ENCODE measurements at regions not wholly inside any gene's neighbourhood (a gene's known extent, or its start where the extent isn't known, plus 50 kb on each side); places are given as distances from the start of the nearest gene placed in this dataset.

- DNase-seq: no peak
Measured at GRCh38 chr2:78035804-78036203, 513.6 kb upstream of the LRRTM4 start.

- no peak for DNase-seq
Measured at GRCh38 chr2:78051480-78051879, 529.3 kb upstream of the LRRTM4 start.

- DNase-seq: no peak
Measured at GRCh38 chr2:78056976-78057375, 534.8 kb upstream of the LRRTM4 start.

GRCh38 chr2:78061301-78061700 lies 539.1 kb upstream of the LRRTM4 start:
- DNase-seq: no peak

GRCh38 chr2:78061732-78062131 lies 539.6 kb upstream of the LRRTM4 start:
- DNase-seq: no peak

- DNase-seq: no peak
Measured at GRCh38 chr2:78063246-78064020, 541.3 kb upstream of the LRRTM4 start.

- DNase-seq: no peak
Measured at GRCh38 chr2:78065366-78065765, 543.2 kb upstream of the LRRTM4 start.

- DNase-seq: peak; percentile 79
Measured at GRCh38 chr2:78068808-78069207, 546.6 kb upstream of the LRRTM4 start.

- DNase-seq: no peak
Measured at GRCh38 chr2:78070693-78071092, 548.5 kb upstream of the LRRTM4 start.

- peak; percentile 45 for DNase-seq
Measured at GRCh38 chr2:78077633-78078032, 555.5 kb upstream of the LRRTM4 start.

- DNase-seq: no peak
Measured at GRCh38 chr2:78082555-78082954, 560.4 kb upstream of the LRRTM4 start.

GRCh38 chr2:78093436-78093835 lies 571.3 kb upstream of the LRRTM4 start:
- no peak for DNase-seq

- DNase-seq: no peak
Measured at GRCh38 chr2:78109272-78109671, 587.1 kb upstream of the LRRTM4 start.

GRCh38 chr2:78115291-78115690 lies 593.1 kb upstream of the LRRTM4 start:
- DNase-seq: no peak

- DNase-seq: no peak
Measured at GRCh38 chr2:78118037-78118436, 595.9 kb upstream of the LRRTM4 start.

GRCh38 chr2:78120275-78120674 lies 598.1 kb upstream of the LRRTM4 start:
- no peak for DNase-seq

GRCh38 chr2:78125042-78125441 lies 602.9 kb upstream of the LRRTM4 start:
- no peak for DNase-seq

GRCh38 chr2:78127424-78127823 lies 605.2 kb upstream of the LRRTM4 start:
- DNase-seq: no peak

GRCh38 chr2:78132391-78133370 lies 610.5 kb upstream of the LRRTM4 start:
- DNase-seq: no peak

- DNase-seq: no peak
Measured at GRCh38 chr2:78145395-78145996, 623.3 kb upstream of the LRRTM4 start.

- DNase-seq: no peak
Measured at GRCh38 chr2:78145997-78146722, 624.0 kb upstream of the LRRTM4 start.

GRCh38 chr2:78147466-78147865 lies 625.3 kb upstream of the LRRTM4 start:
- DNase-seq: no peak

- no peak for DNase-seq
Measured at GRCh38 chr2:78154586-78154985, 632.4 kb upstream of the LRRTM4 start.

All from NCI-H2081 treated with DMSO at 0.1 percent for 48 hours (cell line).